VCaP (cell line): ENCODE measurements at regions not wholly inside any gene's neighbourhood (a gene's known extent, or its start where the extent isn't known, plus 50 kb on each side); places are given as distances from the start of the nearest gene placed in this dataset.

Source experiments
- H3K27ac ChIP-seq: fragments of 450-650 bp; 2 replicates; pipeline ENCODE4 v1.5.1; 2017
- TF ChIP-seq, protein P1 (sequence below): fragments of 450-650 bp; conservative IDR thresholded peaks from 2 replicates; pipeline ENCODE4 v1.5.1; 2017; ENCODE audit warnings: mild to moderate bottlenecking, moderate library complexity

DNA sequence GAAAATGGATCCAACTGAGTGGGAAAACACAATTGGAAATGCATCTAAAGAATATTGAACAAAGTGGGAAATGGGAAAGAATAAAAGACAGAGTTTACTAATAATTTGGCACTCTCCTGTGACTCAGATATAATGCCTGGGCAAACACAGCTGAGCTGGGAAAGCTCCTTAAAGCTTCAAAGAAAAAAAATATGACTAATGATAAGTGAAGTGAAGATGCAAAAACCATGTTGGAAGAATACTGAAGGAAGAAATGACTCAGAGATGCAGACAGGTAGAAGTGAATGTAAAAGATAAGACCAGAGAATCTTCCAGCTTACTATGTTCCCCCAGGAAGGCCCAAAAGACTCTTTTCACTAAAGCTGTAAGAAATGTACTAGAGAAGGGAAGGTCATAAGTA lies 62.4 kb upstream of the FOXG1 start:
- TF ChIP-seq, protein P1, sequence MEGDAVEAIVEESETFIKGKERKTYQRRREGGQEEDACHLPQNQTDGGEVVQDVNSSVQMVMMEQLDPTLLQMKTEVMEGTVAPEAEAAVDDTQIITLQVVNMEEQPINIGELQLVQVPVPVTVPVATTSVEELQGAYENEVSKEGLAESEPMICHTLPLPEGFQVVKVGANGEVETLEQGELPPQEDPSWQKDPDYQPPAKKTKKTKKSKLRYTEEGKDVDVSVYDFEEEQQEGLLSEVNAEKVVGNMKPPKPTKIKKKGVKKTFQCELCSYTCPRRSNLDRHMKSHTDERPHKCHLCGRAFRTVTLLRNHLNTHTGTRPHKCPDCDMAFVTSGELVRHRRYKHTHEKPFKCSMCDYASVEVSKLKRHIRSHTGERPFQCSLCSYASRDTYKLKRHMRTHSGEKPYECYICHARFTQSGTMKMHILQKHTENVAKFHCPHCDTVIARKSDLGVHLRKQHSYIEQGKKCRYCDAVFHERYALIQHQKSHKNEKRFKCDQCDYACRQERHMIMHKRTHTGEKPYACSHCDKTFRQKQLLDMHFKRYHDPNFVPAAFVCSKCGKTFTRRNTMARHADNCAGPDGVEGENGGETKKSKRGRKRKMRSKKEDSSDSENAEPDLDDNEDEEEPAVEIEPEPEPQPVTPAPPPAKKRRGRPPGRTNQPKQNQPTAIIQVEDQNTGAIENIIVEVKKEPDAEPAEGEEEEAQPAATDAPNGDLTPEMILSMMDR, result no peak
- H3K27ac ChIP-seq, result no peak overlapping the region

DNA sequence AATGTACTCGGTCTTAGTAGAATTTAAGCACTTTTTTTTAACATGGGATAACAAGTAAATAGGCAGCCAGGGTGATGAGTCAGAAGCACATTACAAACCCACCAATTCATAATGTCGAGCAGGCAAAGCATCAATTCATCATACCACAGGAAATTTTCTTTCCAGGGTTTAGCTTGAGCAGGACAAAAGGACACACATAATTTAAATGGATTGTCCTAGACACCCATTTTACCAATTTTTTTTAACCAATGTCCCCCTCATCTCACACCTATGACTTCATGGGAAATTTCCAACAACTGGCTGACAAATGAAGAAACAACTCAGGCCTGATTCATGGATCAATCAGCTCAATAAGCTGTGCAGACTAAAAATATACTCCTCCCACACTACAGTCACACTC lies 58.8 kb upstream of the FOXG1 start:
- H3K27ac ChIP-seq, result no peak overlapping the region
- TF ChIP-seq, protein P1, result no peak

DNA sequence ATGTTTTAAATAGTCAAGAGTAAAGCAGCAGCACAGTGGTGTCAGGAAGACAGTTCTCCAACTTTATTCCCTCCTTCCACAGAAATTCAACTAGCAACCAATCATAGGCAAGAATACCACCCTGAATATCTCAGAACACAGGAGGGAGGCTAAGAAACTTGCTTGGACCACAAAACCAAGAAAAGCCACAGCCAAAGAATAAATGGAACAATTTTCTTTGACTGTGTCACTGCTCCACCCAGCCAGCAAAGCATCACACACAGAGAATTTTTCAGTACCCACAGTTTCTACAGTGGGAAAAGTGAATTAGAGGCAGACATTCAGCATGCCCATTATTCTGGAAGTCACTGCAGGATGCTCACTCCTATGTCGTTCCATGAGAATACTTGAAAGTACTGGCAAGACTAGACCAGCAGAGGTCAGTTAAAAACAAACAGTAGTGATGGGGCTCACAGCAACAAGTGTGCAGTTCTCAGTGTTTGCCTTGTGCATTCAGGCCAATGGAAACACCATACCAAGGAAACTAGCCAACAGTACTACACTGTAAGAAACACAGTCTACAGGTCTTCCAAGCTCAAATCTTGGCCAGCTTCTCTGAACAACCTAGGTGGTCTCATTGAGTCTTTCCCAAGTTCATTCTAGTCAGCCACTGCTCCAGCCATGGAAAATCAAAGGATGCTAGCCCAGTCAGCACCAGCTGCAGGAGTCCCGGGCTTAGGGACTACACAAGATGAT lies 56.8 kb upstream of the FOXG1 start:
- TF ChIP-seq, protein P1, result no peak
- H3K27ac ChIP-seq, result no peak overlapping the region
